ENCODE measurements at regions not wholly inside any gene's neighbourhood (a gene's known extent, or its start where the extent isn't known, plus 50 kb on each side); places are given as distances from the start of the nearest gene placed in this dataset.
"Not testable (repeated sequence)": the region's sequence is repeated elsewhere in the genome, so short reads cannot be mapped to it uniquely, and the experiment has no call there.

DNA sequence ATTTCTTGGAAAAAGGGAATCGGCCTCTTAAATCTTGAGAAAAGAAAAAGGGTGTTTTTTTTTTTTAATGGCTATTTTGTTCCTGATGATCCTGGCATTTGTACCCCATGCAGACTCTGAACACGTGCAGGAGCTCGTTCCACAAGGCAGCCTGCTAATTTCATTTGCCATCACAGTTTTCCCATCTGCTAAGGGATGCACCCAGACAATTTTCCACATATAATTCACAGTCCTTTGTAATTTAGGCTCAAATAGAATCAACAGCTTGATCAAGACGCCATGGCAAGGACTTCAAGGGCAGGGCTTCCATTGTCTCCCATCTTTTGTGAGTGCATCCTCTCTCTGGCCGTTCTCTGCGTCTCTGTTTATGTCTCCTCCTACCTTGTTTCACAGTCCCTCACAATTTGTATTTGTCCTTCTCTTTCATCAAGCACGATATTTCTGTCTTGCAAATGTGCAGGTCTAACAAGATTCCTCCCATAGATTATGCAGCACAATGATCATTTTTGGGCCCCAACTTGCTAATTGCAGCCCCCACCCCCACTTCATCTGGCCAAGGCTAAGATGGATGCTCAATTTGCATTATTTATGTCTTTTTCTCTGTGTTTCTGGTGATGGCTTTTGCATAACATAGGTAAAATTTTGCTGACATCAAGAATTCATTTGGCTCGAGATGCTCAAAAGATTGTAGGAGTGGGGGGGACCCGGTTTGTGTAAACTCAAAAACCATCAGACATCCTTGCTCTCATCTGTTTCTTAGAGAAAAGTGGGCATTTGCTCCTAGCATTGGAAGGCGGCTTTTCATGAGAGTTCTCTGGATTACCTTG is 356.0 kb upstream of the NPVF start:
- no peak for DNase-seq

DNA sequence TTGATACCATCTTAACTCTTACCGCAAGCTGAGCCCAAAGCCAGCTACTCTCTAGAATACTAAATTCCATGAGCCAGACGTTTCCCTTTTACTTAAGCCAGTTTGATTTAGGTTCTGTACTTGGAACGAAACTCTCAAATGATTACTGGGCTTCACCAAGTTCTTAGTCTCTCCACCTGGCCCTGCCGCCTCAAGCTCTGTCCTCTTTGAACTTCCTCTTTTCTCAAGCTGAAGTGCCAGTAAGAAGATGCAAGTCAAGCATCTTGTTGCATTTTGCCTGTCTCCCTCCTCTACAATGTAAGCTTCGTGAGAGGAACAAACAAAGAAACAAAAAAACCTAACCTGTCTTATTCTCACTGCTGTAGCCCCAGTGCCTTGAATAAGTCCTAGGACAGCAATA is 358.2 kb upstream of the NPVF start:
- no peak for DNase-seq

DNA sequence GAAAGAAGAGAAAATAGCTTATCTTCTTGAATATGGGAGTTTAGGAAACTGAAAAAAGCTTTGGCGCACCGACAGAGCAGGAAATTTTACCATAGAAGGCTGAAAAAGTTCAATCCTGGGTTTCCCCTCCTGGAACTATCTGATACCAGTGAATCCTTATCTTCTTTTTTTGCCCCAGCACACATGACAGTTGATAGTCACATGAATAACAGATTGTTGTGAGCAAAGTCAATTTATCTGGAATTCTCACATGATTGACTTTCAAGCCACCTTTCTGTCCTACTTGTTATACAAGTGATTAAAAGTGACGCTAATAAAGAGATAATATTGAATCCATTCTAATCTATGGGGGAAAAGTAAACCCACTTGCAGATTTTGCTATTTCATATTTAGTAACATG is 365.8 kb upstream of the NPVF start:
- no peak for DNase-seq

DNA sequence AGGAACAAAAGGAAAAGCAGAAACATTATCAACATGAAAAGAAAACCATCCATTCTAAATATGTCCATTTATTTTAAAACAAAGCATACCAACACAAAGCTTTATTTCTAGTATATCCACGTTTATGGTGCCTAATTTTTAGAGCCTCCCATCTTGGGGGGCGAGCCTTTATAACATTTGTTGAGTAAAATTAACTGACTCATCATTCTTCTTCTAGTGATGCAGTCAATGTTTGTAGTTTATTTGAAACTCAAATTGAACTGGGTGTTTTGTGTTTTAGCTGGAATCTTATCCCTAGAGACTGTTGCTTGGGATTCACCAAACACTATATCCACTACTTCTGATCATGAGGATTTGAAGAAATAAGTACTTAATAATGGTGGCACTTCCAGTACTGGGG is 366.4 kb upstream of the NPVF start:
- DNase-seq = no peak

DNA sequence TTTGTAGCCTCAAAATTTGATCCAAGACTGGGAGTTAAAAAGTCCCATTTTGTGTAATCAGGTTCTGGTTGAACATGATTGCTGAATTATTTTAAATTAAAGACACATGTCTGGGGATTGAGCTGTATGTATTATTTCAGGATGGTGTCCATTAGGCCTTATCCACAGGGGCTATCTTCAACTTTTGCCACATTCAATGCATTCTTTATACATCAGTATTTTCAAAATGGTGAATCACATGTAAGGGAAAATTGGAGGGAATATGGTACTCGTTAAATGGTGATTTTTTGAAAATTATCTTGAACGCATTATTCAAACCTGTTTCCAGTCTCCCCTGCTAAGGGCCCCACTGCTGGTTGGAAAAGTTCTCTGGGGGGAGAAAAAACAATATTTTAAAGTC is 367.7 kb upstream of the NPVF start:
- DNase-seq = no peak

DNA sequence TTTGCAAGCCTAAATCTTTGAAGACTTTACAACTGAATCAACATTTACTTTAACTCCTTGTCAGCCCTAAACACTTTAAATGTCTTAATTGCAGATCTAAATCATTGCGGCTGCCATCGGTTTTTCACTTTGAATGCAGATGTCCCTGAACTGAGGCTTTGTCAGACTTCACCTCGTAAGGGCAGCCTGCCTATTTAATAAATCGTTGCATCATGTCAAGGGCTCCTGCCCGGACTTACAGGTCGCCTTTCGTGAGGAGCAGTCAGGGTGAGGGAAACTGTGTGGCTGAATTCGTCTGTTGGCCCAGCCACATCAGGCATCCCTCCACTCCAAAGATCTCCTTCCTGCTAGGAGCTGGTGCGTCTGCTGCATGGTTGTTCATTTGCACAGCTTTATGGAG is 368.2 kb upstream of the NPVF start:
- DNase-seq = no peak

DNA sequence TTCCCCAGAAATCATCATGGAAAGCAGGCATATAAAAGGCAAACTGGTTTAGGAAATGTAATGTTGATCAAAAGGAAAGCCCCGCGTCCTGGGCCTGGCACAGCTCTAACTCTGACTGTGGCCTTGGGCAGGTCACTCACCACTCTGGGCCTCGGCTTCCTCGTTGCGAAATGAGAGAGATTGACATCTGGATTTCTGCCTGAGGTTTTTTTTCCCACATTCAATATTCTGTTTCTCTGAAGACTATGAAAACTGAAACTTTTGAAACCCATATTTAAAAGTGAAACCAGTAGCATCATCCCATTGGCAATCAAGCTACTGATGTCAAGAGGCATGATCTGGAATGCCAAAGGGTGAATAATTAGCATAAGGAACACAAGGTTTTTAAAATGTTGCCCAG is 369.7 kb upstream of the NPVF start:
- DNase-seq = no peak

DNA sequence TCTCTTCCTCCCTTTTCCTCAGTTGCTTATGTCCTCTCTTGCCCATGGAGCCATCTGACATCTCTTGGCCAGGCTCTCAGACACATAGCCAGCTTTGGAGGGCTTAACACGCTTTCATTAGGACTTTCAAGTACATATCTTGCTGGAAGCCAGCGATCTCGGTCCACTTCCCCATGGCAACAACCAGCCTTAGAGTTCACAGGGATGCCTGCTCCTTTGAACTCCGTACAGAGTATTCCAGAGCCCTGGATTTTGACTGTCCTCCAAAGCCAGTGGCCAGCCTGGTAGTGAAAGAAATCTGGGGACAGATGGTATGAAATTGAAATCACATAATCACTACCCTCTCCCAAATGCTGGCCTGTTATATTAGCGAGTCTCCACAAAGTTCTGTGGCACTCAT is 370.5 kb upstream of the NPVF start:
- DNase-seq = no peak

DNA sequence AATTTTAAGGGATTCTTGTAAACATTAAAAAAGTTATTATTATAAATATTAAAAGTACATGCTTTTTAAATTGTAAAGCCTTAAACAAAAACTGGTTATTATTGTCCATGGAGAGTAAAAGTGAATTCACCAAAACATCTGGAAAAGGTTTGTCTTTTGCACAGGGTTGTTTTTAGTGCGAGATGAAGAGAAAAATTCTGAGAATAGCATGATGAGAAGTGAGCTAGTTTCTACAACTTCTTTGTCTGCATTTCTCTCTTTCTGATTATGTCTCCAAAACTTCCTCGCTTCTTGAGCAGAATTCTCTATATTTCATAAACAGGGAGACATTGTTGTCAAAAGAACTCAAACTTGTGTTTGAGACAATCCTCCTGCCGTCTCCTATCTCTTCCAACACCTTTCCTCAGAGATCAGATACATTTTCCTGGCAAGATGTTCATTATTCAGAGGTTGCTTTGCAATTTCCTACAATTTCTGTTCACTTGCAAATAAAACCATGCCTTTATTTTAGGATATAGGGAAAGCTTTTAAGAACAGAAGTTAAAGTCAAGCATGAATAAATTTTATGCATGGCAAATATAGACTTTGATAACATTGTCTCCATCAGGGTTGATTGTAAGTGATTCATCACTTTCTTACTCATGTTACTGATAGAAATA is 372.1 kb upstream of the NPVF start:
- no peak for DNase-seq

DNA sequence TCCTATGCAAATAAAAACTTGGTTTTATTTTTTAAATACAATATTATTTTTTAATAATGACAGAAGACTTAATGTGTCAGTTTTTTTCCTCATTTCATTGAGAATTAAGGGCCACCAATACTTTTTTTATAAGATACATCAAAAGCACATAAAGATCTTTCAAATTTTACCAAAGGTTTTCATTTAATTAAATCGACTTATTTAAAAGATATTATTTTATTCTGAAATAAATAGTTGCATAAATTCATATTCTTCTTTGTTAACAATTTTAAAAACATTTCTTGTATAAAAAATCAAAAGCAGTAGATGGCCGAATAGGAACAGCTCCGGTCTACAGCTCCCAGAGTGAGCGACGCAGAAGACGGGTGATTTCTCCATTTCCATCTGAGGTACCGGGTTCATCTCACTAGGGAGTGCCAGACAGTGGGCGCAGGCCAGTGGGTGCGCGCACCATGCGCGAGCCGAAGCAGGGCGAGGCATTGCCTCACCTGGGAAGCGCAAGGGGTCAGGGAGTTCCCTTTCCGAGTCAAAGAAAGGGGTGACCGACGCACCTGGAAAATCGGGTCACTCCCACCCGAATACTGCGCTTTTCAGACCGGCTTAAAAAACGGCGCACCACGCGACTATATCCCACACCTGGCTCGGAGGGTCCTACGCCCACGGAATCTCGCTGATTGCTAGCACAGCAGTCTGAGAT is 374.6 kb upstream of the NPVF start:
- not testable (repeated sequence) for DNase-seq

DNA sequence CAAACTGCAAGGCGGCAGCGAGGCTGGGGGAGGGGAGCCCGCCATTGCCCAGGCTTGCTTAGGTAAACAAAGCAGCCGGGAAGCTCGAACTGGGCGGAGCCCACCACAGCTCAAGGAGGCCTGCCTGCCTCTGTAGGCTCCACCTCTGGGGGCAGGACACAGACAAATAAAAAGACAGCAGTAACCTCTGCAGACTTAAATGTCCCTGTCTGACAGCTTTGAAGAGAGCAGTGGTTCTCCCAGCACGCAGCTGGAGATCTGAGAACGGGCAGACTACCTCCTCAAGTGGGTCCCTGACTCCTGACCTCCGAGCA is 375.1 kb upstream of the NPVF start:
- not testable (repeated sequence) for DNase-seq

DNA sequence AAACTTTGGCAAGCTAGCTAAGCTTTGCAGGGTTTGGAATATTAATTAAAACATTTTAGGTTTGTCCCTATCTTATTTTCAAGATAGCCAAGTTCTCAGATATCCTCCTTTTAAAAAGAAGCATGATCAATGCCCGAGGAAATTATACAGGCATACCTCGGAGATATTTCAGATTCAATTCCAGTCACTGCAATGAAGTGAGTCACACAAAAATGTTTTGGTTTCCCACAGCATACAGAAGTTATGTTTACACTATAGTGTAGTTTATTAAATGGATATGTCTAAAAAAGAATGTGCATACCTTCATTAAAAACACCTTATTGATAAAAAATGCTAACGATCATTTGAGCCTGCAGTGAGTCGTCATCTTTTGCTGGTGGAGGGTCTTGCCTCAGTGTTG is 382.9 kb upstream of the NPVF start:
- DNase-seq = no peak

DNA sequence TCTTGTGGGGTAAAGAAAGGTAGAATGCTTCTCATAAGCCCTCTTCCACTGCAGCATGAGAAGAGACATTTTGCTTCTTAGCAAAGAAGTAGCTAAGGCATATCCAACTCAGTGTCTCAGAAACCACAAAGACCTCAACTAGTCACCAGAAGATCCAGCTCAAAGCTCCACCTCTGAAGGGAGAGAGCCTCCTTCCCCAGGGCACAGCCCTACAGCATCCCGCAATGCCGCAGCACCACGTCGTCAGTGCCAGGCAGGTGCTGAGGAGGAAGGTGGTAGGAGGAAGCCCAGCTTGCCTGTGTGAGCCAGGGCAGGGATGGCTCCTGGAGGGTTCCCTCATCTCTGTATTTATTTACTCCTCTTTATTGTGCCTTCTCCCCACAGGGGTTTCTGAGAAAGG is 385.6 kb upstream of the NPVF start:
- DNase-seq = no peak

DNA sequence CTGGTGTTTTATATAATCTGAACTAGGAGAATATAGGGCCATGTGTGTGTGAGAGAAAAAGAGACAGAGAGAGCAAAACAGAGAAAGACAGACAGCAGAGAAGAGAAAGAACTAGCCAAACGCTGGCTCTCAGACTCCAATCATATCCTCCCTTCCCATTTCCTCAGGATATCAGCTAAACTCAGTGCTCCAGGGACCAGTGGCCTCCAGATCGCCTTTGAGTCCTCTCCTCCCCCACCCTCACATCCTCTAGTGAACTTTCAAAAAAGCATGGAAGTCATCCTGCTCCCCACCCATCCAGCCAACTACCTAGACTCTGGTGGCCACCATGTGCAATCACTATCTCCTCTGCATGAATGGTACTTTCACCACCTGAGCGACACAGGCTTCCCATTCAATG is 386.1 kb upstream of the NPVF start:
- DNase-seq = no peak

DNA sequence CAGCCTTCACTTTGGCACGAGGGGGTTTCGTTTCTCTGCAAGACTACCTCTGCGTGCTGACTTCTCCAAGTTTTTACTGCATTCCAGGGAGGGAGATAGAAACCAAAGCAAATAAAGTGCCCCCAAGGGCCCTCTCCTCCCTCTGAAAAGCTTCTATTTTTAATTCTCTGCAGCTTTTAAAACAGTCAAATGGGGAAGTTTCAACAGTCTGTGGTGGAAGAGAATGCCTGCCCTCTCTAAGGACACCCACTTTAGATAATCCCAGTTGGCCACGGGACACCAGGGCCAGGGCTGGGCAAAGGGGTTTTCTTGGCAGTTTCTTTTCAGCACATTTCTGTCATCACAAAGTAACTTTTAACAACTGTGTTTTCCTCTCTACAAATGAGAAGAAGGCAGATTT is 386.7 kb upstream of the NPVF start:
- peak in 1 of 51 donors; percentile 13 for DNase-seq

DNA sequence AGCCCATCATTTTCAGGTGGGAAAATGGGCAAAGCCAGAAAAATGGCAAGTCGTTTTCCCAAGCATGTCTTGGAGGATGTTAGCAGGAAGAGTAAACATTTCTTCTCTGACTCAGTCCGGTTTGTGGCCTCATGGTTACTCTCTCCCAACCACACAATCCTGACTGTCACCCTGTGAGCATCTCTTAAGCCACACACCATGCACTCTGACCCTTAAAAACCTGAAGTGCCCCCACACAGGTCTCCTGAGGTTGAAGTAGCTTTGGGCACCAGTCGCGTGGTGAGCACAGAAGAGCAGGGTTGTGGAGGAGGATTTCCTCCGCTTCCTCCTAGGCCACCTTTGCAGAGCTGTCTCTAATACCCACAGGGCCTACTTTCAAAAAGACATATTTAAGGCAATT is 387.3 kb upstream of the NPVF start:
- DNase-seq = no peak

DNA sequence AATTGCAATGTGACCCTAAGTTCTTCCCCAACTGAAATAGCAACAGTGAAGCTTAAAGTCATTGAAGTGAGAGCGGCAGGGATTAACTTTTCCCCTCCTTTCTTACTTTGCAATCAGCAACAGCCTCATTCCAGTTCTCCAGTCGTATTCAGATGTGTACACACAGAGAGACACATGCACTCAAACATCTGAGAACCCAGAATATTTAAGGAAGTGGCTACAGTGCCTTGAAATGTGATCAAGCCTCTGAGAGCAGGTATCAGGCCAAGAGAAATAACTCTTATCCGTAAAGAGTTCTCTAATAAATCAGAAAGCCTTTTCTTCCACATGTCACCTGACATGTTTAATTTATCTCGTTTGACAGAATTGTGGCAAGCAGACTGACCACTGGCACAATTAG is 388.9 kb upstream of the NPVF start:
- no peak for DNase-seq

DNA sequence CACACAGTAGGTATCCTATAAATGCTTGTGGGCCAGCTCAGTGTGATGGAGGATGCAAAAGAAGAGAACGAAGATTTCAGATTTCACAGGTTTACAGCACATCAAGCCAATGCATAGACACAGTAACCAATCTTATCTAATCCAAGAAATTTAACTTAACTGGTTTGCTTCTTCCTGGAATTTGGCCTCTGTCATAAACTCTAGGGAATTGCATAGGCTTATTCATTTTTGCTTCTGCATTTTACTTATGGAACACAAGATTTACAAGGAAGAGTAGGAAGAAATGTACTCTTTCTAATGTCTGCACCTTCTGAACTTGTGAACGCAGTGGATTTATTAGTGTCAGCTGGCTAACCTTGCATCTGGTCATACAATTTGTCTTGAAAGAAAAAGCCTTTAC is 389.4 kb upstream of the NPVF start:
- DNase-seq = no peak

DNA sequence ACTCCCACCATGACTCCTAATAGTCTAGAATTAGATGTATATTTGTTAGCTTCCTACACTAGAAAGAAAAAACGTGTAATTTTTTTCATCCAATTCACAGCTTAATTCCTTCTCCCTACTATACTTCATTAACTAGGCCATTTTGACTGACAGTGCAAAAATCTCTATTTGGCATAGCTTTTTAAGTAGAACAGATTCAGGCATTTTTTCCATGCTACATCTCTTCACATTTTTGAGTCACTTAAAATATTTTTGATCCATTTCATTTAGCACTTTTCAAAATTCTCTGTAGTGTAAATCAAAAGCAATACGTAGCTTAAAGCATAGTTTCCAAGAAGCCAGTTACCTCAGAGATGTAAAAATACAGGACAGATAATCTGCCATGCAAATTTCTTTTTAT is 391.1 kb upstream of the NPVF start:
- no peak for DNase-seq

DNA sequence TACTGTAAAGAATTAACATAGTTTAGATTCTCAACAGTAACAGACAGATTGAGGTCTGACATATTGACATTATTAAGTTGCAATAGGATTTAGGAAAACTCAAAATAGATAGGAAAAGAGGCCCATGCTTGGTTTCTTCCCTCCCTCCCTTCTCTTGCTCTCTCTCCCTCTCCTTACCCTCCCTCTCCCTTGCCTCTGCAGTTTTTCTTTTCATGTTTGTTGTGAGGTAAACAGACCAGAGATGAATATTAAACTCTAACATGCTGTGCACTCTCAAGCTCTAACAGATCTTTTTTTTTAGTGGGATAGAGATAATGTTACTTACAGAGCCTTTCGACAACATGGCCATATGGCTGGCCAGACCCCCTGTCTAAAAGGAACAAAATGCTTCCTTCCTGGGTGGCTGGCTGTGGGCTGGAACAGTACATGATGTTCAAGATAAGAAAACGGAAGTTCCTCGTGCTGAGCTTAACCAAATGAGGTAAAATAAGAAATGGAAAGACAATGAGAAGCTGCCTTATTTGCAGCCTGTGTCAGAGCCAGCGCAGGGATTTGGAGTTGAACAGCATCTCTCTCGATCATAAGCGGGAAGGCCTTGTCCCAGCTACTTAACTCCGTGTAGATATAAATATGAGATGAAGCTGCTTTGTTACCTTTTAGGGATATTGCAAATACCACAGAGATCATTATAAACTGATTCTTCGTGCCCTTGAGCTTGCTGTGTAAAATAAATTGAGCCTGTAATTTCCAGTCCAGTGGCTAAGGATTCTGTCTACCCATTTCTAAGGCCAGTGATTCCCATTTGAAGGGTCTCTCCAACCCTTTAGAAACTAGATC is 391.9 kb upstream of the NPVF start:
- peak in 3 of 51 donors; percentile 4 to 11 (median 6) for DNase-seq

DNA sequence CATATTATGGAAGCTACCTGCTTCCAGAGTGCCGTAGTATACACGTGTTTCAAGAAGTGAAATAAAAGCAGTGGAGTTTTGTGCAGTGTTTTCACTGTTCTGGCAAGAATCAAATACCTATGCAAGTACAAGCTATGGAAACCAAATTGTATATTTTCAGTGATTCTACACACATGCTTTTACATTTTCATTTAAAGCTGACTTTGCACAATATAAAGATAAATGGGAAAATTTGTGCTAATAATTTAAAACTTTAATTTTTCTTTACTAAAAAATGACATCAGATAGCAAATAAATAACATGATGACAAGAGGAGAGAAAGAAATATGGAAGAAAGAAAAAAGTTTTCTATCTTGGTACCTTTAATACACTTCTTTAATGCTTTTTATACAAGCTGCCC is 393.7 kb upstream of the NPVF start:
- DNase-seq = no peak

DNA sequence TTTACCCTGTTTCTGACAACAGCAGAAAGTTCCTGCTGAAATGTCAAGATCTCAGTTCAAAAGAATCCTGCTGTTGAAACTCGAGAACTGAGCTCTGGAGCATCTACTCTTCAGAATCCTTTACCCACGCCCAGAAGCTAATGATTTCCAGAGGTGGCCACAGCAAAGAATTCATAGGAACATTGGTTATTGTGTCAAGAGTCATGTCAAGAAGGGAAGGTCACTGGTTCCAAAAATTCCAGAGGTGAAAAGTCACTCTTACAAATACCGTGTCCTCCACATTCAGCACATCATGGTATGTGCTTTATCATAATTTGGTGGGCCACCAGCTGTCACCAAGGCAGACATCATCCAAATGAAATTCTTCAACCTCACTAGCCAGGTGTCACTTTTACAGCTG is 394.4 kb upstream of the NPVF start:
- no peak for DNase-seq
